ENCODE measurements at regions not wholly inside any gene's neighbourhood (a gene's known extent, or its start where the extent isn't known, plus 50 kb on each side); places are given as distances from the start of the nearest gene placed in this dataset.

- no peaks in the 10 kb centered on the region for H3K4me1 ChIP-seq
- no peak overlapping the region for H3K27ac ChIP-seq
- TF ChIP-seq EP300 (IDR thresholded peaks at IDR 0.05) (no peak), POLR2AphosphoS5 (IDR thresholded peaks at IDR 0.05) (no peak), POLR2A (IDR thresholded peaks at IDR 0.05) (no peak), CTCF (IDR thresholded peaks at IDR 0.05) (no peak)
- no peak for DNase-seq
- no peak overlapping the region for H3K4me3 ChIP-seq
- intact Hi-C loops (cut with DNase I), result no loop called here
- WGBS, 2 donors, result 81 to 91% methylated on average over 2 of the region's 2 CpGs
- no peaks in the 10 kb centered on the region for H3K27me3 ChIP-seq
- no peaks in the 10 kb centered on the region for H3K9me3 ChIP-seq
- no peaks in the 10 kb centered on the region for H3K36me3 ChIP-seq
Observed at GRCh38 chr11:80118073-80118472, 677.2 kb upstream of the TENM4 start.

GRCh38 chr11:80116796-80117195, 676.0 kb upstream of the TENM4 start:
- Histone ChIP-seq H3K27me3 (no peaks in the 10 kb centered on the region), H3K9me3 (no peaks in the 10 kb centered on the region), H3K4me3 (no peak overlapping the region), H3K4me1 (no peaks in the 10 kb centered on the region), H3K27ac (no peak overlapping the region), H3K36me3 (no peaks in the 10 kb centered on the region)
- 84 to 85% methylated on average over 3 of the region's 3 CpGs for WGBS, 2 donors
- TF ChIP-seq CTCF (IDR thresholded peaks at IDR 0.05) (no peak), POLR2AphosphoS5 (IDR thresholded peaks at IDR 0.05) (no peak), EP300 (IDR thresholded peaks at IDR 0.05) (no peak), POLR2A (IDR thresholded peaks at IDR 0.05) (no peak)
- DNase-seq, result no peak
- intact Hi-C loops (cut with DNase I), result no loop called here

- intact Hi-C loops (cut with DNase I), result no loop called here
- no peaks in the 10 kb centered on the region for H3K4me1 ChIP-seq
- H3K36me3 ChIP-seq, result no peaks in the 10 kb centered on the region
- H3K4me3 ChIP-seq, result no peak overlapping the region
- H3K27me3 ChIP-seq, result no peaks in the 10 kb centered on the region
- TF ChIP-seq CTCF (IDR thresholded peaks at IDR 0.05), result no peak
- no peak for TF ChIP-seq POLR2AphosphoS5 (IDR thresholded peaks at IDR 0.05)
- TF ChIP-seq EP300 (IDR thresholded peaks at IDR 0.05), result no peak
- TF ChIP-seq POLR2A (IDR thresholded peaks at IDR 0.05), result no peak
- no peak for DNase-seq
- no peak overlapping the region for H3K27ac ChIP-seq
- WGBS, 2 donors, result 87 to 95% methylated on average over 4 of the region's 4 CpGs
- no peaks in the 10 kb centered on the region for H3K9me3 ChIP-seq
Observed at GRCh38 chr11:80109652-80110051, 668.8 kb upstream of the TENM4 start.

- no peak for DNase-seq
- WGBS, 2 donors, result 86 to 90% methylated on average over 3 of the region's 3 CpGs
- Histone ChIP-seq H3K4me1 (no peaks in the 10 kb centered on the region), H3K36me3 (no peaks in the 10 kb centered on the region), H3K27me3 (no peaks in the 10 kb centered on the region), H3K9me3 (no peaks in the 10 kb centered on the region), H3K4me3 (no peak overlapping the region), H3K27ac (no peak overlapping the region)
- no peak for TF ChIP-seq CTCF (IDR thresholded peaks at IDR 0.05)
- no peak for TF ChIP-seq POLR2AphosphoS5 (IDR thresholded peaks at IDR 0.05)
- no peak for TF ChIP-seq POLR2A (IDR thresholded peaks at IDR 0.05)
- no peak for TF ChIP-seq EP300 (IDR thresholded peaks at IDR 0.05)
- intact Hi-C loops (cut with DNase I), result no loop called here
Observed at GRCh38 chr11:80109031-80109430, 668.2 kb upstream of the TENM4 start.

- intact Hi-C loops (cut with DNase I), result no loop called here
- H3K9me3 ChIP-seq, result no peaks in the 10 kb centered on the region
- H3K4me3 ChIP-seq, result no peak overlapping the region
- no peak overlapping the region for H3K27ac ChIP-seq
- no peaks in the 10 kb centered on the region for H3K36me3 ChIP-seq
- 69 to 78% methylated on average over 1 of the region's 1 CpG for WGBS, 2 donors
- no peak for DNase-seq
- no peaks in the 10 kb centered on the region for H3K4me1 ChIP-seq
- no peak for TF ChIP-seq POLR2AphosphoS5 (IDR thresholded peaks at IDR 0.05)
- TF ChIP-seq POLR2A (IDR thresholded peaks at IDR 0.05), result no peak
- no peak for TF ChIP-seq CTCF (IDR thresholded peaks at IDR 0.05)
- no peak for TF ChIP-seq EP300 (IDR thresholded peaks at IDR 0.05)
- no peaks in the 10 kb centered on the region for H3K27me3 ChIP-seq
Observed at GRCh38 chr11:80107415-80107814, 666.6 kb upstream of the TENM4 start.

Measured in sigmoid colon (tissue), 6 donors.